G401 (cell line): ENCODE measurements at regions not wholly inside any gene's neighbourhood (a gene's known extent, or its start where the extent isn't known, plus 50 kb on each side); places are given as distances from the start of the nearest gene placed in this dataset.
"Not testable (repeated sequence)": the region's sequence is repeated elsewhere in the genome, so short reads cannot be mapped to it uniquely, and the experiment has no call there.

Experiments
- DNase-seq: peaks from one replicate; pipeline ENCODE4 v3.0.0-alpha.2; 2015; ENCODE audit warnings: low spot score
- in situ Hi-C: cut with HindIII; loops from 2 replicates; pipeline ENCODE4 v1.10.0; 2016; ENCODE audit warnings: low sequenced_read_pairs, mixed read lengths

GRCh38 chr1:74818241-74818640 lies 85.3 kb downstream of the TYW3 start:
- no peak for DNase-seq
- in situ Hi-C loops = no loop called here

DNA sequence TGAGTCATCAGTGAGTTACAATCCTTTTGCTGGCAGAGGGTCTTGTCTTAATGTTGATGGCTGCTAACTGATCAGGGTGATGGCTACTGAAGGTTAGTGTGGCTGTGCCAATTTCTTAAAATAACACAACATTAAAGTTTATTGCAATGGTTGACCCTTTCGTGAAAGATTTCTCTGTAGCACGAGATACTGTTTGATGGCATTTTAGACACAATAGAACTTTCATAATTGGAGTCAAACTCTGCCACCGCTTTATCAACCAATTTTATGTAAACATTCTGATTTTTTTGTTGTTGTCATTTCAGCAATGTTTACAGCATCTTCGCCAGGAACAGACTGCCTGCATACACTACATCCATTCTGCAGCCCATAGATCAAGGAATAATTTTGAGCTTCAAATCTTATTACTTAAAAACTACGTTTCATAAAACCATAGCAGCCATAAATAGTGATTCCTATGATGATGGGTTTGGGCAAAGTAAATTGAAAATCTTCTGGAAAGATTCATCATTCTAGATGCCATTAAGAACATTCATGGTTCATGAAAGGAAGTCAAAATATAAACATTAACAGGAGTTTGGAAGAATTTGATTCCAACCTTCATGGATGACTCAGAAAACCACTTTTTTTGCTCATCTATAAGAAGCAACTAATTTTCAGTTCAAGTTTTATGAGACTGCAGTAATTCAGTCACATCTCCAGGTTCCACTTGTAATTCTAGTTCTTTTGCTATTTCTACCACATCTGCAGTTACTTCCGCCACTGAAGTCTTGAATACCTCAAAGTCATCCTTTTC lies 85.9 kb downstream of the TYW3 start:
- in situ Hi-C loops = no loop called here
- no peak for DNase-seq

DNA sequence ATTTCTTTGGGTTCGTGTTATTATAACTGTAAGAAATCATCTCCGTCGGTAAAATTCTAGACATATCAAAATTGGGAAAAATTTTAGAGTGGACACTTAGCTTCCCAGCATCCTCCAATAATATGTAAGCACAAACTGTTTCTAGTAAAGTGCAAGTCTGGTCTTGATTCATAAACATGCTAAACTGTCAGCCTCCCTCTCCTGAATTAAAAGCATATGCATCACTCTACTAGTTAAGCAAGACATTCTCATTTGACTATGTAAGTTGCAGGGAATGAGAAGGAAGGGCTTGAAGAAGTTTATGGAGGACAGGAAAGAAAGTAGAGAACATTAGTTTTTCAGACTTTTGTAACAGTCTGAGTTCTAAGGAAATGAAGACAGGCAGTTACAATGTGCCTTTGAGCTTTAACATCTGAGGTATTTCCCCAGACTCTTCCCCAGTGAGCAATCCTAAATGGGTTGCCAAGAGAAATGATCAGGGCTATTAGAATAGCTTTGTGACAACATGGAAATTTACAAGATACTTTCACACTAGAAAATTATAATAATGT lies 90.0 kb downstream of the TYW3 start:
- in situ Hi-C loops = no loop called here
- DNase-seq = no peak

- no peak for DNase-seq
- in situ Hi-C loops = no loop called here
Measured at GRCh38 chr1:74824497-74825107, 91.7 kb downstream of the TYW3 start.

GRCh38 chr1:74830766-74831165 lies 97.8 kb downstream of the TYW3 start:
- in situ Hi-C loops = no loop called here
- DNase-seq = no peak

GRCh38 chr1:74834261-74834660 lies 101.3 kb downstream of the TYW3 start:
- in situ Hi-C loops = no loop called here
- no peak for DNase-seq

- in situ Hi-C loops = no loop called here
- DNase-seq = no peak
Measured at GRCh38 chr1:74835051-74835450, 102.1 kb downstream of the TYW3 start.

GRCh38 chr1:74842726-74843125 lies 109.8 kb downstream of the TYW3 start:
- in situ Hi-C loops = no loop called here

GRCh38 chr1:74847715-74848114 lies 114.8 kb downstream of the TYW3 start:
- in situ Hi-C loops = no loop called here
- no peak for DNase-seq

More at GRCh38 chr1:74842726-74843125, 109.8 kb downstream of the TYW3 start:
- no peak for DNase-seq

DNA sequence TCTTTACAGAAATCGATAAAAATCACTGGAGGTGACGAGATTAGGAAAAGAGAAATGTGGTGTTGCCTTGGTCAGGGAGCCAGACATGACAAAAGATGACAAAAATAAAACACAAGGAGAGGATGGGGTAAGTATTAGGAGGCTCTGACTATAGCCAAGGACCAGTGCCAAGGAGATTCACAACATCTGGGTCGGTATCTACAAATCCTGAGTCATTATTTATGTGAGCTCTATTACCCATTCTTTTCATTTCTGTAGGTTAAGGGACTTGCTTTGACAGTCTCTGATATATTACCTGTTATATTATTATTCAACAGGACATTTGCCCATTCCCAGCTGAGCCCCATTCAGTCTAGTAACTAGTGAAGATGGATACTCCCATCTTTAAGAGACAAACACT lies 120.8 kb downstream of the TYW3 start:
- in situ Hi-C loops = no loop called here
- no peak for DNase-seq

- in situ Hi-C loops = no loop called here
Measured at GRCh38 chr1:74856174-74856573, 123.2 kb downstream of the TYW3 start.

GRCh38 chr1:74857676-74858075 lies 124.7 kb downstream of the TYW3 start:
- no peak for DNase-seq
- in situ Hi-C loops = no loop called here

More at GRCh38 chr1:74856174-74856573, 123.2 kb downstream of the TYW3 start:
- no peak for DNase-seq

DNA sequence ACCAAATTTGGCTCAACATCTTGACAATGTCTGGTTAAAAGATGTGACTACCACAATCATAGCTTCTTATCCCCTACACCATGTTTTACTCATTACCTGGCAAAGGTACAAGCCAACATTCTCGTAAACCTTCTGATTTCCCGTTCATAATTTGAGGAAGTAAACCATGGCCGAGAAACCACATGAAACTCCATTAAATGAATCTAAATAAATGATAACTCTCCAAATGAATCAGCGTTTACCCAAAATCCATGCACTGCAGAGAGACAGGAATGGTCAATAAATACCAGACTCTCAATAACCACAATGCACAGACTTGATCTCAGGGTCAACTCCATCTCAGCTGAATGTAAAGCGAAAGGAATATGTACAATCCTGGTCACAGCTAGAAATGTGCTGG lies 125.2 kb downstream of the TYW3 start:
- no peak for DNase-seq
- in situ Hi-C loops = no loop called here

DNA sequence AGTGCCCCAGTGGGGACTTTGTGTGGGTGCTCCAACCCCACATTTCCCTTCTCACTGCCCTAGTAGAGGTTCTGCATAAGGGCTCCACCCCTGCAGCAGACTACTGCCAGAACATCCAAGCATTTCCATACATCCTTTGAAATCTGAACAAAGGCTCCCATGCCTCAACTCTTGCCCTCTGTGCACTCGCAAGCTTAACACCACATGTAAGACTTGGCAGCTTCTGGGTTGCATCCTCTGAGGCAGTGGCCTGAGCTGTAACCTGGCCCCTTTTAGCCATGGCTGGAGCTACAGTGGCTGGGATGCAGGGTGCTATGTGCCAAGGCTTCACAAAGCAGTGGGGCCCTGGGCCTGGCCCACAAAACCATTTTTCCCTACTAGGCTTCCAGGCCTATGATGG lies 128.9 kb downstream of the TYW3 start:
- DNase-seq = no peak

GRCh38 chr1:74869702-74870101 lies 136.8 kb downstream of the TYW3 start:
- in situ Hi-C loops = no loop called here
- DNase-seq = no peak

More for the DNA sequence above, 128.9 kb downstream of the TYW3 start:
- in situ Hi-C loops = no loop called here

DNA sequence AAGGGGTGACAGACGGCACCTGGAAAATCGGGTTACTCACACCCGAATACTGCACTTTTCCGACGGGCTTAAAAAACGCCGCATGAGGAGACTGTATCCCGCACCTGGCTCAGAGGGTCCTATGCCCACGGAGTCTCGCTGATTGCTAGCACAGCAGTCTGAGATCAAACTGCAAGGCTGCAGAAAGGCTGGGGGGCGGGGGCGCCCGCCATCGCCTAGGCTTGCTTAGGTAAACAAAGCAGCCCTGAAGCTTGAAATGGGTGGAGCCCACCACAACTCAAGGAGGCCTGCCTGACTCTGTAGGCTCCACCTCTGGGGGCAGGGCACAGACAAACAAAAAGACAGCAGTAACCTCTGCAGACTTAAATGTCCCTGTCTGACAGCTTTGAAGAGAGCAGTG lies 144.4 kb downstream of the TYW3 start:
- in situ Hi-C loops, DNase-seq: not testable (repeated sequence)

GRCh38 chr1:74895411-74895810 lies 162.5 kb downstream of the TYW3 start:
- in situ Hi-C loops = no loop called here

GRCh38 chr1:74908131-74908530 lies 175.2 kb downstream of the TYW3 start:
- in situ Hi-C loops = no loop called here
- DNase-seq = no peak

More at GRCh38 chr1:74895411-74895810, 162.5 kb downstream of the TYW3 start:
- no peak for DNase-seq

GRCh38 chr1:74908797-74909196 lies 175.8 kb downstream of the TYW3 start:
- DNase-seq = no peak
- in situ Hi-C loops = no loop called here

DNA sequence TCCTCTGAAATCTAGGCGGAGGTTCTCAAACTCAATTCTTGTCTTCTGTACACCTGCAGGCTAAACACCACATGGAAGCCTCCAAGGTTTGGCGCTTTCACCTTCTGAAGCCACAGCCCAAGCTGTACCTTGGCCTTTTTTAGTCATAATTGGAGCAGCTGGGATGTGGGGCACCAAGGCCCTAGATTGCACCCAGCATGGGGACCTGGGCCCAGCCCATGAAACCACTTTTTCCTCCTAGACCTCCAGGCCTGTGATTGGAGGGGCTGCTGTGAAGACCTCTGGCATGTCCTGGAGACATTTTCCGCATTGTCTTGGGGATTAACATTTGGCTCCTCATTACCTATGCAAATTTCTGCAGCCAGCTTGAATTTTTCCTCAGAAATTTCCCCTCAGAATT lies 181.0 kb downstream of the TYW3 start:
- no peak for DNase-seq
- in situ Hi-C loops = no loop called here

DNA sequence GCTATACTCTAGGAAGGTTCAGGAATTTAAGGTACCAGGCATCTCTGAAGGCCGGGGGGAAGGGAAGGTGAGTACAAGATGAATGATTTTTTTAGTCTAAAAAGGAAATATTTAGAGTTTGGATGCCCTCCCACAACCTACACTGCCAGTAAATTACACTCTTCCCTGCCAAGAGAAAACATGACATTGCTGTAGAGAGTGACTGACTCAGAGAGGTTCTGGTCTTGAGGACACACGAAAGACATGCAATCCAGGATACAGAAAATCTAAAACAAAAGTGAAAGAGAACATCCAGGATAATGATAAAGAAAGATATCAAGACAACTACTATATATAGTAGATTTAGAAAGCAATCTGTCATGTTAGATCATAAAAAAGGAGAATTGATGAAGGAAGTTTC lies 200.5 kb downstream of the TYW3 start:
- DNase-seq = no peak
- in situ Hi-C loops = no loop called here
